Right atrium auricular region (tissue), 2 donors: ENCODE measurements at regions not wholly inside any gene's neighbourhood (a gene's known extent, or its start where the extent isn't known, plus 50 kb on each side); places are given as distances from the start of the nearest gene placed in this dataset.
"Not testable (repeated sequence)": the region's sequence is repeated elsewhere in the genome, so short reads cannot be mapped to it uniquely, and the experiment has no call there.

Experiments
- DNase-seq: peaks from one replicate; pipeline ENCODE4 v3.0.0-alpha.2; 2019; ENCODE audit warnings: low spot score
- H3K27ac ChIP-seq, 2 donors: fragments of 200-600 bp; sonication (generic); 1 replicate in 1 of 2; 2 replicates in 1 of 2; pipeline ENCODE4 v1.5.1; 2016 to 2019
- H3K27me3 ChIP-seq, 2 donors: fragments of 200-600 bp; sonication (generic); one replicate each; pipeline versions ENCODE4 v1.5.1 to v1.6.0; 2017 to 2019
- H3K36me3 ChIP-seq: fragments of 200-600 bp; sonication (generic); one replicate; pipeline ENCODE4 v1.5.1; 2016
- H3K4me1 ChIP-seq, 2 donors: fragments of 200-600 bp; sonication (generic); one replicate each; pipeline versions ENCODE4 v1.5.1 to v1.6.0; 2017 to 2019
- H3K4me3 ChIP-seq, 2 donors: fragments of 200-600 bp; sonication (generic); 1 replicate in 1 of 2; 2 replicates in 1 of 2; pipeline ENCODE4 v1.5.1; 2017 to 2019; ENCODE audit warnings: mild to moderate bottlenecking in 1 of 2, moderate library complexity in 1 of 2
- H3K9me3 ChIP-seq, 2 donors: fragments of 200-600 bp; sonication (generic); one replicate each; pipeline ENCODE4 v1.5.1; 2019

GRCh38 chr2:111412841-111413650, 292.3 kb downstream of the BCL2L11 start:
- H3K9me3 ChIP-seq, H3K4me3 ChIP-seq, H3K4me1 ChIP-seq, H3K27me3 ChIP-seq, DNase-seq, H3K27ac ChIP-seq, H3K36me3 ChIP-seq: not testable (repeated sequence)

DNA sequence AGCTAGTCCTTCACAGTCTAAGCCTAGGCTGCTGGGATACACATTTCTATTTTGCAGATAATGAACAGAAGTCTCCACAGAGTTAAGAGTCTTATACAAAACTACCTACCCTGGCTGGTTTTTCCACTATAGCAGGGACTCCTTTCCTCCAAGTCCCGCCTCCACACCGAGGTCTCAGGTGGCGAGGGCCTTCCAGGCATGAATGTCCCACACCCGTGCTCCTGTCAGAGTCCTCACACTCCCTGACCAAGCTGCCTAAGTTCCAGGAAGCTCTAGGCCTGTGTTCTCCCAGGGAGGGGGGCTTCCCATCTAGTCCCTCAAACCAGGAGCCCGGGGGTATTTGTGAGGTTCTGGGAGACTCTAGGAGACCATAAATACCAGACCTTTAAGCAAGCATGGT, 293.2 kb downstream of the BCL2L11 start:
- not testable (repeated sequence) for H3K27ac ChIP-seq, H3K4me3 ChIP-seq, H3K4me1 ChIP-seq, H3K36me3 ChIP-seq, H3K27me3 ChIP-seq, H3K9me3 ChIP-seq, DNase-seq

DNA sequence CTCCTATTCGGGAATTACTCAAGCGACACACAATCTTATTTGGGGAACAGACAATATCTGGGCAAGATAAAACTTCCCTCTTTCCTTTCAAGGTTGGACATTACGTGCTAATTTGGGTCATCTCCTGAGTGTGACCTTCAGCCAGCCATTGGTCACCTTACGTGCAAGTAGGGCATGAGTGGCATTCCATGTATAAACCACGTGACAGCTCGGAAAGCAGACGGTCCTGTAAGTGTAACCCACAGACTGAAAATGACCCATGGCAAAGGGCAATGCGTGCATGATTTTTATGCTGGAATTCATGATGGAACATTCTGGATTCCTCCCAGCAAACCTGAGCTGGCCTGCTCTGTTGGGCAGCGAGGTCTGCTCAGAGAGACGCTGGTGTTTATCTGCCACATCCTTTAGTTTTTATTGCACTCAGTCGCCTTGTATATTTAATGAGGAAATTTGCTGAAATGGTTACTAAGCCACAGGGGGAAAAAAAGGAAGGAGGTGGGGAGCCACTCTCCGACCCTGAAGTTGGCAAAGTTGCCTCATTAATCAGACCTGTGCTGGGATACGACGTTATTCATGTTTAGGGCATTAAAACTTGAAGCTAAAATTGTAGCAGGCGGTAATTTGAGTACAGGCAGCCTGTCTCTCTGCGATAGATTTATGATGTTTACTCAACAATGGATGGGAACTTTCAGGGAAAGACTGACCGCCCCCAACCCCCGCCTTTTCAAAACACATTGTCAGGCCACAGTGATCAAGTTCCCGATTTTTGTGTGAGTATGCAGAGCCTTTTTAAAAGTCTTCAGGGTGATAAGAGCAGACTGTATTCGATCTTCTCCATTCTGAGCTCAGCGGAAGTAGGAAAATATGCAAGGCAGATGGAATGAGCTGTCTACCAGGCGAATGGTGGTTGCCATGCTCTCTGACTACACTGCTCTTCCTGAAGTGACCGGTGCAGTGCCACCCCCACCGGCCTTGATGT, 295.3 kb downstream of the BCL2L11 start:
- DNase-seq, H3K9me3 ChIP-seq, H3K27ac ChIP-seq, H3K4me1 ChIP-seq, H3K27me3 ChIP-seq, H3K4me3 ChIP-seq, H3K36me3 ChIP-seq: not testable (repeated sequence)

DNA sequence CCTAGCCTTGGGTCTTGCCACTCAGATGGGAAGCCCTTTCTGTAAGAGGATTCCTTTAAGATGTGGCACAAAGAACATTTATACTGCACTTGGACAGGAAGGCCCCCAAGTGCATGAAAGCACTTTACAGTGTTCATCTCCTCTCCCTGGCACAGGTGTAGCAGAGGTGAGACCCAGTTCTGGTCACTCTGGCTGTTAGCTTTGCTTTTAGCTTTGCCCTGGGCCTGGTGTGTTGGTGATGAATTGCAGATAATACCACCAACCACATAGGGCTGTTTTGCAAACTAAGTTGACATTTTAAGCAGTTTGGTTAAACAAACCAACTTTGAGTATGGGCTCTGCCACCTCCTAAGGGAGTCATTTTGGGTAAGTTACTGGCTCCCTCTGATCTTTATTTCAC, 296.3 kb downstream of the BCL2L11 start:
- not testable (repeated sequence) for H3K4me1 ChIP-seq, H3K27ac ChIP-seq, DNase-seq, H3K4me3 ChIP-seq, H3K36me3 ChIP-seq, H3K27me3 ChIP-seq, H3K9me3 ChIP-seq

DNA sequence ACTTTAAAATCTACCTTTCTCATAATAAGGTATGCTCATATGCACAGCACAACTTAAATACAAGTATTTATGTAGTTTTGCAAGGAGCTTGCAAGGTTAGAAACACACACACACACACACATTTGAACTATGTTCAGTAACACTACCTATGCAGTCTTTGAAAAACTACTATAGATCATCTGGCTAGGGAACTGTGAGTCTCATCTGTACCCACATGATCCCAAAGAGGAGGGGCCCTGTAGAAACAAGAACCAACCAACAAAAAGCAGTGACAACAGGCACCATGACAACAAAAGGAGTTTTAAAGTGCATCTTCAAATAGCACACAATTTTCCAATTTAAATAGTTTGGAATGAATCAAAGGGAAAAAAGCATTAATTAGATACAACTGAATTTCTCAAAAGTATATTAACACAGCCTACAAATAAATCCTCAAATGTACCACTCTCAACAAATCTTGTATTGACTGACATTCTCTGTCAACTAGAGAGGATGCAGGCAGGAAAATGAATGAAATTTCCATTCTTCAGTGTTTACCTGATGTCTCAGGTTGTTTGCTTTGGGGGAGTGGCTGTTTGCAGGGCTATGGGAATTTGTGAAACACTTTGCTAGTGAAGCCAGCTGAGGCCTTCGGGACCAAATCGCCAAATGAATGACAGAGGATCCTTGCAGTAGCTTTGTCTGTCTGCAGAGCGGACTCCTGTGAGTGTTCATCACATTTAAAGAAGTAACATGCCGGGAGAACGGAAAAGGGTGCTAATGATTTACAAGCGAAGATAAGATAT, 297.6 kb downstream of the BCL2L11 start:
- H3K4me1 ChIP-seq, DNase-seq, H3K9me3 ChIP-seq, H3K4me3 ChIP-seq, H3K27me3 ChIP-seq, H3K36me3 ChIP-seq, H3K27ac ChIP-seq: not testable (repeated sequence)

DNA sequence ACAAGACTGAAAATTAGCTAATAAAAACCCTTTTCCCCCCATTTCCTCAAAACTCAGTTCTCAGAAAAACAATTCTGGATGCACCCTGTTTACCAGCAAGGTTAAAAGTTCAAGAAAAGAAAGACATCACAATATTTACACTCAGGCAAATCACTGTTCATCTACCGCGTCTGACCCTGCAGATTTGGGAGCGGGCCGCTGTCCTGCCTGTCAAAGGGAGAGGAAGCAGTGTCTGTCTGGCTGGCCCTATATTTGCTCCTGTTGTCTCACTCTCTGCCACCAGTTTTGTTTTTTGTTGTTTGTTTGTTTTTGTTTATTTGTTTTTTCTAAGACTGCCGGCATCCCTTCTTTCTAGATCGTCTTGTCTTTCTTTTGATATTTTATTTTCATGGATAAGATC, 299.4 kb downstream of the BCL2L11 start:
- not testable (repeated sequence) for DNase-seq, H3K9me3 ChIP-seq, H3K27ac ChIP-seq, H3K4me1 ChIP-seq, H3K36me3 ChIP-seq, H3K4me3 ChIP-seq, H3K27me3 ChIP-seq

DNA sequence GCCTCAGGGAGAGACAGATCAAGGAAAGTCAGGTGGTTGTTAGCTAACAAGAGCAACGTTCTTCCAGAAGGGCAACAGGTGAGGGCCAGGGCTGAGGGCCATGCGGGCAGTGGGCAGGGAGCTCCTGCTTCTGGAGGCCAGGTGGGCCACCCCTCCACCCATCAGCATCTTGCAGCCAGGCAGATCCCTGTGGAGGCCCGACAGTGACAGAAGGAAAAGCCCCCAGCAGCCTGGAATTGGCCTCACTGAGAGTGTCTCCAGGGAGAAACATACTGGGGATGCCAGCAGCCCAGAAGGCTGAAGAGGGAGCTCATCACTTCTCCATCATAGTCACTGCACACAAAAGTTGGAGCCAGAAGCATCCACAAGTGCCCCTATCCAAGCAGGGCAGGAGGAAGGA, 300.1 kb downstream of the BCL2L11 start:
- H3K4me3 ChIP-seq, H3K36me3 ChIP-seq, H3K27ac ChIP-seq, H3K4me1 ChIP-seq, H3K27me3 ChIP-seq, H3K9me3 ChIP-seq, DNase-seq: not testable (repeated sequence)

DNA sequence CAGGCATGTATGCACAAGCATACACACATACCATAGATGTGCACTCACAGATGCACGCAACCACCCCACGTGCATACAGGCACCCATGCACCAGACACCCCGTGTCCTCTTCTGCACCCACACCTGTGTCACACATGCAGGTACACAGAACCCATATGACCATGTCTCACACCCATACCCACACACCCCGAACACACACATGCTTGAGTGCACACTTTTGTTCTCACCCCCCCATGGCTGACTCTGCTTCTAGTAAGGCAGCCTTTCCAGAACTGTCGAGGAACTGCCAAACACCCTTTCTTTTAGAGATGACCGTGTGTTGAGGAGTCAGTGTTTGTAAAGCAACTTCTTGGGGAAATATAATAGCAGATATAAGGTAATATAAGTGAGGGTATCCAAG, 301.2 kb downstream of the BCL2L11 start:
- not testable (repeated sequence) for H3K36me3 ChIP-seq, H3K4me3 ChIP-seq, DNase-seq, H3K4me1 ChIP-seq, H3K9me3 ChIP-seq, H3K27ac ChIP-seq, H3K27me3 ChIP-seq

DNA sequence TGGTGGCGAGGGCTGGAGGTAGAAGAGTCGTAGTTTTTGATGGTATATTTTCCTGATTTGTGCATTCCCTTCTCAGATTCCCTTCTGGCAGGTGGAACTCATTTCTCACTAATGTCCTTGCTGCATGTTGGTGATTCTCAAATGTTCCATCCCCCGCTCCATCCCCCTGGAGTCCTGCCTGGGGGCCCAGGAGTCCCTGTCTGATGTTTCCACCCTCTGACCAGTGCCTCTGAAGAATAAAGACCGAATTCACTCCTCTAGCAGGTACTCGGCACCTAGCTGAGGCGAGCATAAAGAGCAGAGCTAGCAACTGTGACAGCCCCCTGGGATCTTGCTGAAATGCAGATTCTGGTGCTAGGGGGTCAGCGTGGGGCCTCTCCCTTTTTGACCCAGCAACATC, 301.8 kb downstream of the BCL2L11 start:
- H3K4me3 ChIP-seq, H3K4me1 ChIP-seq, H3K27me3 ChIP-seq, H3K9me3 ChIP-seq, H3K36me3 ChIP-seq, H3K27ac ChIP-seq, DNase-seq: not testable (repeated sequence)

DNA sequence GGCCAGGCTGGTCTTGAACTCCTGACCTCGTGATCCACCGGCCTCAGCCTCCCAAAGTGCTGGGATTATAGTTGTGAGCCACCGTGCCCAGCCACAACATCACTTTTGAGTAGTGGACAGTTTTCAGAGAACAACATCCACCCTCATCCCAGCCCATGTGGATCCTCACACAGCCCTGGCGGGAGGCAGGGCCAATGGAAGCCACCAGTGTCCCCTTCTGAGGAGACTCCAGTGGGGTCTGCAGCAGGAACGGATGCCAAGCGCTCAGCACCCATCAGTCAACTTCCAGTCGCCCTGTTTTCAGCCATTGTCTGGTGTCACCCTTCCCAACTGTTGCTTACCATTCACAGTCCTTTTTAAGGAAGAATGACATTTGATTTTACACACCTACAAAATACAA, 302.5 kb downstream of the BCL2L11 start:
- not testable (repeated sequence) for H3K36me3 ChIP-seq

GRCh38 chr2:111424176-111424575, 303.5 kb downstream of the BCL2L11 start:
- not testable (repeated sequence) for H3K4me3 ChIP-seq, H3K27me3 ChIP-seq, H3K4me1 ChIP-seq, H3K36me3 ChIP-seq, H3K9me3 ChIP-seq, DNase-seq, H3K27ac ChIP-seq

More for the DNA sequence above, 302.5 kb downstream of the BCL2L11 start:
- not testable (repeated sequence) for H3K9me3 ChIP-seq, DNase-seq, H3K4me3 ChIP-seq, H3K4me1 ChIP-seq, H3K27ac ChIP-seq, H3K27me3 ChIP-seq

DNA sequence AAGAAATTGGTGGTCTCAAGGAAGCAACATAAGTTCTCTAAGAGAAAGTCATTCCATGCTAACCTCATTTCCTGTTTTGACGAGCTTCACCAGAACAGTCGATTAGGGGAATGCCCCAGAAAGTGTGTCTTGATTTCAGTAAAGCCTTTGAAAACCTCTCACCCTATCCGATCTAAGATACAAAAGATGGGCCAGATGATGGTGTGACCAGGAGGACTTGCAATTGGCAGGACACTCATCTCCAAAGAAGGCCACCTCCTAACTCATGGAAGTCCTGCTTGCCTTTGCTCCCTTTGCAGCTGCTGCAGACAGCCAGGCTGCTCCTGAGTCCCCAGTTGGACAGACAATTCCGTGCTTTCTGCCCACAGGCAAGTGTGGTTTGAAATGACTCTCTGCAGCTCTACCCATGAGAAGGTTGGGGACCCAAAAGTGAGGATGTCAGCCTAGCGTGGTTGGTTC, 304.2 kb downstream of the BCL2L11 start:
- H3K4me1 ChIP-seq, H3K27me3 ChIP-seq, H3K4me3 ChIP-seq, H3K36me3 ChIP-seq, H3K27ac ChIP-seq, DNase-seq, H3K9me3 ChIP-seq: not testable (repeated sequence)

GRCh38 chr2:111425789-111426201, 305.1 kb downstream of the BCL2L11 start:
- DNase-seq, H3K27ac ChIP-seq, H3K36me3 ChIP-seq, H3K27me3 ChIP-seq, H3K4me1 ChIP-seq, H3K4me3 ChIP-seq, H3K9me3 ChIP-seq: not testable (repeated sequence)

- H3K4me3 ChIP-seq, DNase-seq, H3K27me3 ChIP-seq, H3K36me3 ChIP-seq, H3K27ac ChIP-seq, H3K4me1 ChIP-seq, H3K9me3 ChIP-seq: not testable (repeated sequence)
Observed at GRCh38 chr2:111427346-111427745, 306.6 kb downstream of the BCL2L11 start.
